Karpas-422 (cell line): ENCODE measurements at regions not wholly inside any gene's neighbourhood (a gene's known extent, or its start where the extent isn't known, plus 50 kb on each side); places are given as distances from the start of the nearest gene placed in this dataset.
A peak's percentile ranks its signal among the peaks of the same experiment; 100 is the strongest.

ENCODE experiments used
- DNase-seq: peaks from one replicate; pipeline ENCODE4 v3.0.0-alpha.2; 2015
- H2AFZ ChIP-seq: fragments of 200-600 bp; sonication (generic); 2 replicates; pipeline ENCODE4 v1.6.1; 2014; ENCODE audit warnings: antibody characterized with exemption, low read length, mixed read lengths
- H3K27ac ChIP-seq: fragments of 200-600 bp; sonication (generic); 2 replicates; pipeline ENCODE4 v1.5.1; 2014; ENCODE audit warnings: mild to moderate bottlenecking, low read length, moderate library complexity
- H3K27me3 ChIP-seq: fragments of 200-600 bp; sonication (generic); 2 replicates; pipeline ENCODE4 v1.6.1; 2014; ENCODE audit warnings: low read length, mixed read lengths
- H3K36me3 ChIP-seq: fragments of 200-600 bp; sonication (generic); 2 replicates; pipeline ENCODE4 v1.6.1; 2014; ENCODE audit warnings: low read length, mixed read lengths; ENCODE audit not compliant: insufficient read depth
- H3K4me1 ChIP-seq: fragments of 200-600 bp; sonication (generic); 2 replicates; pipeline ENCODE4 v1.6.1; 2014; ENCODE audit warnings: mild to moderate bottlenecking, low read length, mixed read lengths
- H3K4me2 ChIP-seq: fragments of 200-600 bp; sonication (generic); 2 replicates; pipeline ENCODE4 v1.6.1; 2014; ENCODE audit warnings: low read length, low read depth, mild to moderate bottlenecking; ENCODE audit not compliant: poor library complexity, severe bottlenecking
- H3K4me3 ChIP-seq: fragments of 200-600 bp; sonication (generic); 2 replicates; pipeline ENCODE4 v1.5.1; 2014; ENCODE audit warnings: mild to moderate bottlenecking, antibody characterized with exemption, low read length, mixed read lengths
- H3K79me2 ChIP-seq: fragments of 200-600 bp; sonication (generic); 2 replicates; pipeline ENCODE4 v1.6.1; 2014; ENCODE audit warnings: mild to moderate bottlenecking, low read length, mixed read lengths
- H3K9ac ChIP-seq: fragments of 200-600 bp; sonication (generic); 2 replicates; pipeline ENCODE4 v1.6.0; 2014; ENCODE audit warnings: low read length
- H3K9me2 ChIP-seq: fragments of 200-600 bp; sonication (generic), shearing (Covaris generic); replicated peaks from 2 replicates; pipeline ENCODE4 v1.6.0; 2014; ENCODE audit warnings: mild to moderate bottlenecking, low read length, moderate library complexity; ENCODE audit not compliant: insufficient read depth
- H3K9me3 ChIP-seq: fragments of 300-700, 200-600 bp; sonication (generic); 2 replicates; pipeline ENCODE4 v1.6.1; 2014; ENCODE audit warnings: low read length, mixed read lengths
- H4K20me1 ChIP-seq: fragments of 200-600 bp; sonication (generic); 2 replicates; pipeline ENCODE4 v1.6.1; 2014; ENCODE audit warnings: mild to moderate bottlenecking, antibody characterized with exemption, low read length, low read depth; ENCODE audit not compliant: insufficient read depth

DNA sequence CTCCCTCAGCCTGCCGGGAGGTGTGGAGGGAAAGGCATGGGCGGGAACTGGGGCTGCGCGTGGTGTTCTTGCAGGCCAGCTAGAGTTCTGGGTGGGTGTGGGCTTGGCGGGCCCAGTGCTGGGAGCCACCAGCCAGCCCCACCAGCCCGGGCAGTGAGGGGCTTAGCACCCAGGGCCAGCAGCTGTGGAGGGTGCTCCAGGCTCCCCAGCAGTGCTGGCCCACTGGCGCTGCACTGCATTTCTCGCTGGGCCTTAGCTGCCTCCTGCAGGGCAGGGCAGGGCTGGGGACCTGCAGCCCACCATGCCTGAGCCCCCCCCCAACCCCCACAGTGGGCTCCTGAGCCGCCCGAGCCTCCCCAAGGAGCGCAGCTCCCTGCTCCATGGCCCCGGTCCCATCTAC is 304.2 kb downstream of the KCNA4 start:
- Histone ChIP-seq H3K9ac (no peak overlapping the region), H3K4me2 (no peak overlapping the region), H3K27me3 (no peaks in the 10 kb centered on the region), H3K79me2 (no peaks in the 10 kb centered on the region), H3K9me3 (no peaks in the 10 kb centered on the region), H3K4me1 (no peaks in the 10 kb centered on the region), H3K9me2 (no peaks in the 10 kb centered on the region), H3K36me3 (no peaks in the 10 kb centered on the region), H2AFZ (no peak overlapping the region), H3K4me3 (no peak overlapping the region), H3K27ac (no peak overlapping the region), H4K20me1 (no peaks in the 10 kb centered on the region)
- DNase-seq = no peak

DNA sequence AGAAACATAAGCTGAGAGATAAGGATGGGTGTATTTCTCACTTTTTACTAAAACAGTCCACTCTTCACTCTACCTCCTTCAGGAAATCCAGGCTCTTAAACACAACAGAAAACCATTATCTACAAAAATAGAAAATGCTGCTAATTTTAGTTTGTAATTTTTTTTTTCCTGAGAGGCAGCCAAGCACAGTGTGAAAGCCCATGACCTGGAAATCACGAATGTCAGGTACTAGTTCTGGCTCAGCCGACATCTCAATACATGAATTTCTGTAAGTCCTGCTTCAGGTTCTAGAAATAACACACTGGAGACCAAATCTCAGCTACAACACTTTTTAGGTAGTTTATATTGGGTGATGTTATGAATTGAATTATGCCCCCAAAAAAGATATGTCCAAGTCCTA is 308.9 kb downstream of the KCNA4 start:
- Histone ChIP-seq H3K4me3 (no peak overlapping the region), H3K9ac (no peak overlapping the region), H3K36me3 (no peaks in the 10 kb centered on the region), H3K9me2 (no peaks in the 10 kb centered on the region), H3K79me2 (no peaks in the 10 kb centered on the region), H3K9me3 (no peaks in the 10 kb centered on the region), H3K4me1 (no peaks in the 10 kb centered on the region), H2AFZ (no peak overlapping the region), H3K27me3 (no peaks in the 10 kb centered on the region), H3K27ac (no peak overlapping the region), H3K4me2 (no peak overlapping the region), H4K20me1 (no peaks in the 10 kb centered on the region)
- no peak for DNase-seq

DNA sequence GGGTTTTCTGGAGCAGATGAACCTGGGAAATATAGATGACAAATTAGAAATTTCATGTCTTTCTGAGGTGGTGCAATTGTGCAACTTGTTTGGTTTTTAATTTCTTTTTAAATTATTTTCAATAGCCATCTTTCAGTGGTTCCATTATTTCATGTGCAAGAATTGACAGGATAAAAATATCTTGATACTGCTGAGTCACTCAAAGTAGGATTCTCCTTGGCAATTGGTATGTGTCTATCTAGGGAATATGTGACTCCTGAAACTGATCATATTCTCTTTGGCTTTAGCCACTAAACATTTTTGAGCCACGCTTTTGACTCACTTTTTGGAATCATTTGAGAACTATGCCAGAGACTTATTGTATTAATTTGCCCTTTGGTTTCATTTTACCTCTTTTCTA is 331.5 kb downstream of the KCNA4 start:
- Histone ChIP-seq H3K4me2 (no peak overlapping the region), H3K9ac (no peak overlapping the region), H3K9me3 (no peaks in the 10 kb centered on the region; the same call in 1 of the 2 replicates), H3K9me2 (no peaks in the 10 kb centered on the region; the same call in 1 of the 2 replicates), H3K79me2 (no peaks in the 10 kb centered on the region), H3K4me3 (no peak overlapping the region), H3K4me1 (no peaks in the 10 kb centered on the region), H3K27me3 (no peaks in the 10 kb centered on the region), H3K36me3 (no peaks in the 10 kb centered on the region), H3K27ac (no peak overlapping the region), H4K20me1 (no peaks in the 10 kb centered on the region), H2AFZ (no peak overlapping the region)
- DNase-seq = no peak

DNA sequence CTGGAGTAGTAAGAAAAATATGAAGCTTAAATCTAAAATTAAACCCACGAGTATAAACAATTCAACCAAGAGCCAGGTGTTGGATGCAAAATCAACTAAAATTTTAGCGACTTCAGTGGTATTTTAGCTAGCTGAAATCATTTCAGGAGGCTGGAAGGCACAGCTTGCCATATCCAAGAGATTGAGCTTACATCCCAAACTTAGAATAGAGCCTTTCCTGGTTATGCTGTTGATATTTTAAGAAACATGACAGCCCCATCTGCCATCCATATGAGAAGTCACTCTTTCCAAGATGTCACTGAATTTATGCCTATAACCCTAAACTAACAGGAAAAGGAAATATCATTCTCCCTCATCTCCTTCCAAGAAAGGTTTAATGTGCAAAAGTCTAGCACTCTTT is 334.0 kb downstream of the KCNA4 start:
- H3K36me3 ChIP-seq = no peaks in the 10 kb centered on the region
- H3K27me3 ChIP-seq = no peaks in the 10 kb centered on the region
- no peak overlapping the region for H3K27ac ChIP-seq
- H3K4me3 ChIP-seq = no peak overlapping the region
- H3K9me2 ChIP-seq = no peaks in the 10 kb centered on the region; the same call in 1 of the 2 replicates
- peaks cover 2% of the 10 kb centered on the region for H3K9me3 ChIP-seq
- peaks cover 3% of the 10 kb centered on the region; the same call in 1 of the 2 replicates for H3K4me1 ChIP-seq
- H4K20me1 ChIP-seq = no peaks in the 10 kb centered on the region
- H3K9ac ChIP-seq = no peak overlapping the region
- H2AFZ ChIP-seq = no peak overlapping the region
- DNase-seq = no peak
- no peaks in the 10 kb centered on the region for H3K79me2 ChIP-seq
- H3K4me2 ChIP-seq = no peak overlapping the region

DNA sequence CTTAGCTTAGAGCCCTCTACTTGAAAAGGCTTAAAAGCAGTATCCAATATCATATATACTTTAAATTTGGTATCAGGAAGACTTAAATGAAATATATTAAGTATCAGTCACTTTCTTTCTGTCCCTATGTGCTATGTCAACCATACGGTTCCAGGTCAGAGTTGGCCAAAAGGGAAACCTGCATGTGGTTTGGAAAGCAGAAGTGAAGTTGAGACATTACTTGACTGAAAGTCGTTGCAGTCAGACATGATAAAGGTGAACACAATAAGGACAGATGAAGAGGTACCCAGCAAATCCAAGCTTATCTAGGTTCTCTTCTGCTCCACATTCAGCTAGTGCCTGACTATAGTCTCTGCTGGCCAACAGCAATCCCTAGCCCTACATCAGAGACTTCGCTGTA is 336.8 kb downstream of the KCNA4 start:
- H3K79me2 ChIP-seq = no peaks in the 10 kb centered on the region
- H3K4me2 ChIP-seq = peak overlapping the region; percentile 17
- DNase-seq = no peak
- no peaks in the 10 kb centered on the region for H3K27me3 ChIP-seq
- peaks cover 2% of the 10 kb centered on the region for H3K9me3 ChIP-seq
- H3K27ac ChIP-seq = no peak overlapping the region
- no peaks in the 10 kb centered on the region; the same call in 1 of the 2 replicates for H3K9me2 ChIP-seq
- no peaks in the 10 kb centered on the region for H3K36me3 ChIP-seq
- no peaks in the 10 kb centered on the region for H4K20me1 ChIP-seq
- no peak overlapping the region for H2AFZ ChIP-seq
- no peak overlapping the region for H3K9ac ChIP-seq
- peaks cover 3% of the 10 kb centered on the region; the same call in 1 of the 2 replicates for H3K4me1 ChIP-seq
- peak overlapping the region; percentile 23; the same call in 1 of the 2 replicates for H3K4me3 ChIP-seq

DNA sequence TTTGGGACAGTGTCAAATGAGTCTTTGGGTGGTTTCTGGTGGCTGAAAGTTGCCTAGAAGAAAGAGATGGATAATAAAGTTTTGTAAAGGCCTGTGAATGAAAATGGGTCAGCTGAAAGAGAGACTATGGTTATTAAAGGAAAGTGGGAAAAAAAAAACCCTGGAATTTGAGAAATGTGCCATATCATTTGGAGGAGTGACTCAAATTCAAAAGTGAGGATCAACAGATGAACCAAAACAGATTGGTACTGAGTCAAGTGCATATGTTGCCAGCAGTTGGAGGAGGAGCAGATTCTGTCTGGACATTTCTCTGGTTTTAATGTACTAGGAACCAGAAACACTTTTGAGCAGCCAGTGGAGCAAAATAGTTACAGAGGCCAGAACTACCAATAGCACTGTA is 339.8 kb downstream of the KCNA4 start:
- peaks cover 3% of the 10 kb centered on the region; the same call in 1 of the 2 replicates for H3K4me1 ChIP-seq
- H3K4me2 ChIP-seq = no peak overlapping the region
- peaks cover 8% of the 10 kb centered on the region; the same call in 1 of the 2 replicates for H3K9me3 ChIP-seq

DNA sequence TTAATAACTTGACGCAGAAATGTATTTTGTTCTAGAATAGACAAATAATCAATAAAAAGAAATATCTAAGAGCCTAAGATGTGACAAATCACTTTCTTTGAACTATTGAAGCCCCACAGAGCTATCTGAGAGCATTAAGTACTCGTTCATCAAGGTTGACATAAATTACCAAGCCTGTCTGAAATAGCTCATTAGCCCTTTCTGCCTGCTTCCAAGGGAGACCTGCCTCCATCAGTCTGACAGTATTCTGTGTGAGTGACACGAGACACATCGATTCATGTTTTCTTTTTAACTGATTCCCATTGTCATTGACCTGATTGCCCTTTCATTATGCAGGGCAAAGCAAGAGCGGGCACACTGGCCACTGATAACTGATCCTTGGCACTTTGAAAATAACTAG is 347.5 kb downstream of the KCNA4 start:
- no peak overlapping the region for H3K4me2 ChIP-seq
- H3K79me2 ChIP-seq = no peaks in the 10 kb centered on the region
- no peaks in the 10 kb centered on the region for H3K4me1 ChIP-seq
- no peaks in the 10 kb centered on the region for H3K27me3 ChIP-seq
- no peaks in the 10 kb centered on the region for H3K9me2 ChIP-seq
- no peaks in the 10 kb centered on the region for H4K20me1 ChIP-seq
- no peak for DNase-seq
- H3K36me3 ChIP-seq = no peaks in the 10 kb centered on the region
- H3K9me3 ChIP-seq = 0 out of 2 replicates have a peak, but pooled peaks cover 6% of the 10 kb centered on the region
- H3K4me3 ChIP-seq = no peak overlapping the region
- H3K27ac ChIP-seq = no peak overlapping the region
- H2AFZ ChIP-seq = no peak overlapping the region
- no peak overlapping the region for H3K9ac ChIP-seq

More for the DNA sequence above, 339.8 kb downstream of the KCNA4 start:
- Histone ChIP-seq H3K27me3 (no peaks in the 10 kb centered on the region), H4K20me1 (no peaks in the 10 kb centered on the region), H3K9me2 (no peaks in the 10 kb centered on the region), H3K79me2 (no peaks in the 10 kb centered on the region), H3K27ac (no peak overlapping the region), H3K36me3 (no peaks in the 10 kb centered on the region), H2AFZ (no peak overlapping the region), H3K4me3 (no peak overlapping the region), H3K9ac (no peak overlapping the region)
- no peak for DNase-seq

DNA sequence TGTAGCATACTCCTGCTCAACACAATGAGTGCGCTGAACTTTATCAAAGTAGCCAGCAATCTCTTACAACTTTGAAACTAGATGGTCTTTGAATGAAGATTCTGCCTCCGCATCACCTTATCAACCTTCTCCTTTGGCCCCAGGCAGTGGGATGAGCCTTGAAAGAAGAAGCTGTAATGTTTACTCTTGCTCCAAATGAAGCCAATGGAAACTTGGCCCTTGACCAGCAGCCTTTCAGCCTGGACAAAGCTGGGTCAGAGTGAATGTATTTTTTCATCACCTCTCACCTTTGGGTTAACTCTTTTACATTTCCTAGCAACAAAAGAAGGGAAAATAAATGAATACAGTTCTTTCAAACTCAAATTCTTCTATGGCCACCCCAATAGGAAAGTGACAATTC is 359.1 kb downstream of the KCNA4 start:
- no peak overlapping the region for H3K9ac ChIP-seq
- no peaks in the 10 kb centered on the region for H3K27me3 ChIP-seq
- H3K4me3 ChIP-seq = no peak overlapping the region
- peaks cover 18% of the 10 kb centered on the region; the same call in 1 of the 2 replicates for H3K9me3 ChIP-seq
- no peaks in the 10 kb centered on the region for H4K20me1 ChIP-seq
- no peak overlapping the region for H3K27ac ChIP-seq
- no peak for DNase-seq
- no peak overlapping the region for H3K4me2 ChIP-seq
- H3K4me1 ChIP-seq = no peaks in the 10 kb centered on the region
- no peaks in the 10 kb centered on the region for H3K9me2 ChIP-seq
- H3K36me3 ChIP-seq = no peaks in the 10 kb centered on the region
- H2AFZ ChIP-seq = no peak overlapping the region
- H3K79me2 ChIP-seq = no peaks in the 10 kb centered on the region

DNA sequence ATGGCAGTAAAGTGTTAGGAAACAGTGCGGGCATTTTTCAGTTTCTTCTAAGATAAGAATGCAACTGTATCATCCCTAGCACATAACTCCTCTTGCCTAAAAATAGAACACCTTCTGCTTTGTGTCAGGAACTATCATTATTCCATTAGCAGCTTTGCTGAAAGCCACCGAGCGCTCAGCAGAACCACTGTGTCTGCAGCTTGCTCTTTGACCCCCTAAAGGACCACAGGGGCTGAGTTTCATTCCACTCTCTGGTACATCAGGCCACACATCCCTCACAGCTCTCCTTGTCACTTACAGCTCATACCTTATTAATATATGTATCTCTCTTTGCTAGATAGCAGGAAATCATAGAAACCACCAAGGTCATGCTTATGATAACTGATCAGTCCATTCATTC is 360.2 kb downstream of the KCNA4 start:
- H3K79me2 ChIP-seq = no peaks in the 10 kb centered on the region
- no peaks in the 10 kb centered on the region for H3K36me3 ChIP-seq
- H3K9ac ChIP-seq = no peak overlapping the region
- no peaks in the 10 kb centered on the region for H3K9me2 ChIP-seq
- peaks cover 15% of the 10 kb centered on the region; the same call in 1 of the 2 replicates for H3K9me3 ChIP-seq
- no peak overlapping the region for H3K4me3 ChIP-seq
- H3K4me2 ChIP-seq = no peak overlapping the region
- no peak overlapping the region for H2AFZ ChIP-seq
- no peaks in the 10 kb centered on the region for H3K4me1 ChIP-seq
- DNase-seq = no peak
- no peaks in the 10 kb centered on the region for H4K20me1 ChIP-seq
- H3K27me3 ChIP-seq = no peaks in the 10 kb centered on the region
- H3K27ac ChIP-seq = no peak overlapping the region
